SK-N-SH (cell line): ENCODE measurements at regions not wholly inside any gene's neighbourhood (a gene's known extent, or its start where the extent isn't known, plus 50 kb on each side); places are given as distances from the start of the nearest gene placed in this dataset.

Experiments used
- CTCF ChIP-seq: fragments of 200-600 bp; sonication (generic); IDR thresholded peaks from 2 replicates; pipeline ENCODE4 v1.6.1; 2017; ENCODE audit warnings: antibody characterized with exemption, mild to moderate bottlenecking, moderate library complexity
- NRF1 ChIP-seq: IDR thresholded peaks from 2 replicates; pipeline ENCODE4 v1.6.1; 2012; ENCODE audit warnings: low read depth, mild to moderate bottlenecking, low read length
- RCOR1 ChIP-seq: fragments of 150-350 bp; IDR thresholded peaks from 2 replicates; pipeline ENCODE4 v1.6.1; 2017; ENCODE audit warnings: antibody characterized with exemption, low read length
- SIN3A ChIP-seq: IDR thresholded peaks from 2 replicates; pipeline ENCODE4 v1.6.1; 2012; ENCODE audit warnings: low read depth, mild to moderate bottlenecking, low read length, moderate library complexity, borderline replicate concordance
- TAF1 ChIP-seq: IDR thresholded peaks from 2 replicates; pipeline ENCODE4 v1.6.1; 2012; ENCODE audit warnings: low read depth, mild to moderate bottlenecking, low read length, moderate library complexity, borderline replicate concordance
- TF ChIP-seq, protein P1 (sequence below): IDR thresholded peaks from 2 replicates; pipeline ENCODE4 v1.6.1; 2012; ENCODE audit warnings: mild to moderate bottlenecking, low read depth, low read length, moderate library complexity

DNA sequence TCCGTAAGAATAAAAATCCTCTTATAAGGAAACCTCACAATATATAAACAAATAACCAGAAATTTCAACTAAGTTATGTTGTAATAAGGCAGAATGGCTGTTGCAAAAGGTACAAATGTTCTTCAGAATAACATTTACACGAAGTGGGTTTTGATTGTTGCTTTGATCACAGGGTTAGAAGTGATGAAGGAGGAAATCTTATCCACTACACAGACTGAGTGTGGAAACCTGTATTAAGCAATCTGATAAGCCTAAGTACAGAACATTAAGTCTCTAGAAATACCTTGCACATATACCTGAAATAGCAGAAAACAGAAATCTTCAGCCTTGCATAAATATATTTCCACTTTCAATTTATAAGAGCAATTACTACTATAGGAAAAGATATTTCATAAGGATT lies 251.9 kb downstream of the ETV1 start:
- TF ChIP-seq TAF1, result no peak
- TF ChIP-seq CTCF, result no peak
- TF ChIP-seq RCOR1, result no peak
- no peak for TF ChIP-seq SIN3A
- TF ChIP-seq, protein P1, sequence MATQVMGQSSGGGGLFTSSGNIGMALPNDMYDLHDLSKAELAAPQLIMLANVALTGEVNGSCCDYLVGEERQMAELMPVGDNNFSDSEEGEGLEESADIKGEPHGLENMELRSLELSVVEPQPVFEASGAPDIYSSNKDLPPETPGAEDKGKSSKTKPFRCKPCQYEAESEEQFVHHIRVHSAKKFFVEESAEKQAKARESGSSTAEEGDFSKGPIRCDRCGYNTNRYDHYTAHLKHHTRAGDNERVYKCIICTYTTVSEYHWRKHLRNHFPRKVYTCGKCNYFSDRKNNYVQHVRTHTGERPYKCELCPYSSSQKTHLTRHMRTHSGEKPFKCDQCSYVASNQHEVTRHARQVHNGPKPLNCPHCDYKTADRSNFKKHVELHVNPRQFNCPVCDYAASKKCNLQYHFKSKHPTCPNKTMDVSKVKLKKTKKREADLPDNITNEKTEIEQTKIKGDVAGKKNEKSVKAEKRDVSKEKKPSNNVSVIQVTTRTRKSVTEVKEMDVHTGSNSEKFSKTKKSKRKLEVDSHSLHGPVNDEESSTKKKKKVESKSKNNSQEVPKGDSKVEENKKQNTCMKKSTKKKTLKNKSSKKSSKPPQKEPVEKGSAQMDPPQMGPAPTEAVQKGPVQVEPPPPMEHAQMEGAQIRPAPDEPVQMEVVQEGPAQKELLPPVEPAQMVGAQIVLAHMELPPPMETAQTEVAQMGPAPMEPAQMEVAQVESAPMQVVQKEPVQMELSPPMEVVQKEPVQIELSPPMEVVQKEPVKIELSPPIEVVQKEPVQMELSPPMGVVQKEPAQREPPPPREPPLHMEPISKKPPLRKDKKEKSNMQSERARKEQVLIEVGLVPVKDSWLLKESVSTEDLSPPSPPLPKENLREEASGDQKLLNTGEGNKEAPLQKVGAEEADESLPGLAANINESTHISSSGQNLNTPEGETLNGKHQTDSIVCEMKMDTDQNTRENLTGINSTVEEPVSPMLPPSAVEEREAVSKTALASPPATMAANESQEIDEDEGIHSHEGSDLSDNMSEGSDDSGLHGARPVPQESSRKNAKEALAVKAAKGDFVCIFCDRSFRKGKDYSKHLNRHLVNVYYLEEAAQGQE, result no peak
- no peak for TF ChIP-seq NRF1
